Testis (tissue), 2 donors: ENCODE measurements at regions not wholly inside any gene's neighbourhood (a gene's known extent, or its start where the extent isn't known, plus 50 kb on each side); places are given as distances from the start of the nearest gene placed in this dataset.

Experiments
- DNase-seq: peaks from one replicate; pipeline ENCODE4 v3.0.0-alpha.2; 2019
- H3K27ac ChIP-seq, 2 donors: fragments of 200-600 bp; sonication (generic); one replicate each; pipeline ENCODE4 v1.5.1; 2019
- H3K27me3 ChIP-seq: fragments of 200-600 bp; sonication (generic); one replicate; pipeline ENCODE4 v1.5.1; 2019
- H3K36me3 ChIP-seq: fragments of 200-600 bp; sonication (generic); one replicate; pipeline ENCODE4 v1.5.1; 2017; ENCODE audit warnings: low read depth; ENCODE audit errors: missing control alignments
- H3K4me1 ChIP-seq: fragments of 200-600 bp; sonication (generic); one replicate; pipeline ENCODE4 v1.5.1; 2019
- H3K4me3 ChIP-seq, 2 donors: fragments of 200-600 bp; sonication (generic); one replicate each; pipeline ENCODE4 v1.5.1; 2017 to 2019
- H3K9me3 ChIP-seq: fragments of 200-600 bp; sonication (generic); one replicate; pipeline ENCODE4 v1.5.1; 2017
- CTCF ChIP-seq, 3 experiments: fragments of 450-650 bp in 2 of 3; fragments of 200-600 bp in 1 of 3; sonication (generic) in 1 of 3; IDR thresholded peaks; one replicate each; pipeline ENCODE4 v1.5.1; 2016 to 2019; ENCODE audit warnings: antibody characterized with exemption in 3 of 3, mild to moderate bottlenecking in 2 of 3, moderate library complexity in 1 of 3
- POLR2A ChIP-seq: fragments of 450-650 bp; IDR thresholded peaks from one replicate; pipeline ENCODE4 v1.6.1; 2017; ENCODE audit warnings: antibody characterized with exemption, mild to moderate bottlenecking, moderate library complexity
- WGBS, 2 donors: methylation state at CpG; one replicate each; pipeline ENCODE4 v1.1.5; 2018; 5-methylcytosine and 5-hydroxymethylcytosine counted together
- intact Hi-C: fragments of 100-400 bp; cut with DNase I; formaldehyde crosslinking; loops from one replicate; pipeline ENCODE4 v1.15.1; 2023; ENCODE audit warnings: low total_unique reads

DNA sequence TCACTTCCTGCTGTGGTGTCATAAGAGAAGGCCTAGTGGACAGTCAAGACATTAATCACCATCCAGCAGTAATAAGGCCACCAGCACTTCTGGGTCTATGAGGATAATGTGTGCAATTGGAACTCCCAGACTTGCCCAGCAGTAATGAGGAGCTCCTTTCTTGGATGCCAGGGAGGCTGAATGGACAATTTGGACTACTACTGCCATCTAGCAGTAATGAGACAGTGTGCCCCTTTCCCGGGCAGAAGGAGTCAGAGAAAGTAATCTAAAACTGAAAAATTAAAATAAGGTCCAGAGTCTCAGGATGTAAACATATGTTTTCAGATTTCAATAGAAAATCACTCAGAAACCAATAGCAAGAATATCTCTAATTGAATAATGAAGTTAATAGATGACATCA, 400.4 kb downstream of the CDC14C start:
- Histone ChIP-seq H3K27ac (no peak overlapping the region), H3K36me3 (no peaks in the 10 kb centered on the region), H3K4me1 (no peaks in the 10 kb centered on the region), H3K4me3 (no peak overlapping the region), H3K9me3 (no peaks in the 10 kb centered on the region), H3K27me3 (no peaks in the 10 kb centered on the region)
- intact Hi-C loops, result no loop called here
- WGBS, 2 donors, result 82 to 86% methylated on average over 1 of the region's 1 CpG
- TF ChIP-seq CTCF (IDR thresholded peaks at IDR 0.05), result no peak
- no peak for TF ChIP-seq POLR2A
- peak; percentile 15 for DNase-seq

DNA sequence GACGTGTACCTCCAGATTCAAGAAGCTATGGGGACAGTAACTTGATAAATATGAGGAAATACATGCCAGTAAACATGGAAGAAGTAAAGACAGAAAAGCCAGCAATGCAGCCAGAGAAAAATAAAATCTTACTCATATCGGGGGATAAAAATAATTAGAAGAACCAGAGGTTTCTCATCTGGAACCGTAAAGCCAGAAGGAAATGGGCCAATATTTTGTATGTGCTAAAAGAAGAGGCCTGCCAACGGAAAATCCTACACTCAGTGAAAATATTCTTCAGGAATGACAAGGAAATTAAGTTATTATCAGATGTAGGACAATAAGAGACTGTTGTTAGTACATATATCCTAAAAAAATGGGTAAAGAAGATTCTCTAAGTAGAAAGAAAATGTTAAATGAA, 401.2 kb downstream of the CDC14C start:
- Histone ChIP-seq H3K36me3 (no peaks in the 10 kb centered on the region), H3K27me3 (no peaks in the 10 kb centered on the region), H3K4me1 (no peaks in the 10 kb centered on the region), H3K9me3 (no peaks in the 10 kb centered on the region), H3K4me3 (no peak overlapping the region), H3K27ac (no peak overlapping the region)
- no peak for DNase-seq
- intact Hi-C loops, result no loop called here
- TF ChIP-seq CTCF (IDR thresholded peaks at IDR 0.05) (no peak), POLR2A (no peak)
- WGBS, 2 donors, result 68 to 83% methylated on average over 4 of the region's 4 CpGs

DNA sequence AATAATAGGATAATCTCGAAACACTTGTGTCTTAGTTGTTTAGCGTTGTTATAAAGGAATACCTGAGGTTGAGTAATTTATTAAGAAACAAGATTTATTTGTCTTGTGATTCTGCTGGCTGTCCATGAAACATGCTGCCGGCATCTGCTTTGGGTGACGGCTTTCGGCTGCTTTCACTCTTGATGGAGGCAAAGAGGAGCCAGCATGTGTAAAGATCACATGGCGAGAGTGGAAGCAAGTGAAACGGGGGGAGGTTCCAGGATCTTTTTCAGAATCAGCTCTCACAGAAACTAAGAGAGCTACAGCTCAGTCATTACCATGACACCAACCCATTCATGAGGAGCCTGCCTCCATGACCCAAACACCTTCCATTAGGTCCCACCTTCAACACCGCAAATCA, 402.8 kb downstream of the CDC14C start:
- intact Hi-C loops, result no loop called here
- Histone ChIP-seq H3K27me3 (no peaks in the 10 kb centered on the region), H3K4me3 (no peak overlapping the region), H3K36me3 (no peaks in the 10 kb centered on the region), H3K4me1 (no peaks in the 10 kb centered on the region), H3K27ac (no peak overlapping the region), H3K9me3 (no peaks in the 10 kb centered on the region)
- TF ChIP-seq POLR2A (no peak), CTCF (IDR thresholded peaks at IDR 0.05) (no peak)
- no peak for DNase-seq
- 71% methylated on average over 8 of the region's 8 CpGs for WGBS, 2 donors

GRCh38 chr7:49333180-49333881, 409.0 kb downstream of the CDC14C start:
- Histone ChIP-seq H3K4me3 (no peak overlapping the region), H3K36me3 (no peaks in the 10 kb centered on the region), H3K4me1 (no peaks in the 10 kb centered on the region), H3K9me3 (no peaks in the 10 kb centered on the region), H3K27ac (no peak overlapping the region), H3K27me3 (no peaks in the 10 kb centered on the region)
- WGBS, 2 donors, result 89 to 90% methylated on average over 4 of the region's 4 CpGs
- DNase-seq, result no peak
- intact Hi-C loops, result no loop called here
- TF ChIP-seq CTCF (IDR thresholded peaks at IDR 0.05), result no peak
- TF ChIP-seq POLR2A, result no peak

DNA sequence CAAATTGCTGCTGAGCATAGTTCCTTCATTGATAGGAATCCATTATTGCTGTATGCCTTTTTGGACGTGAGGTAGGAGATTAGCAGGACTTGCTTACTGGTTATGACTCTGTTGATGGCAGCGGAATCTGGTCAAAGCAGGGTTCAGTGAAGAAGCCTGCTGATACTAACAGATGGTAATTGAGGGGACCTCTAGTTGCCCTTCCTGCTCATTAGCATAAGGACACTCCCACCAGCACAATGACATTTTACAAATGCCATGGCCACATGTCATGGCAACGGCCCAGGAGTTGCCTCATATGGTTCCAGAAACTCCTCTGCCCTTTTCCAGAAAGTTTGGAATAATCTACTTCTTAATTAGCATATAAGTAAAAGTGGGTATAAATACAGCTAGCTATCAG, 417.5 kb downstream of the CDC14C start:
- WGBS, 2 donors, result 83 to 90% methylated on average over 3 of the region's 3 CpGs
- Histone ChIP-seq H3K9me3 (no peaks in the 10 kb centered on the region), H3K27ac (no peak overlapping the region), H3K4me3 (no peak overlapping the region), H3K27me3 (no peaks in the 10 kb centered on the region), H3K36me3 (no peaks in the 10 kb centered on the region), H3K4me1 (no peaks in the 10 kb centered on the region)
- no peak for DNase-seq
- TF ChIP-seq CTCF (IDR thresholded peaks at IDR 0.05) (no peak), POLR2A (no peak)
- intact Hi-C loops, result no loop called here
